Smooth muscle cell (in vitro differentiated cells): ENCODE measurements at regions not wholly inside any gene's neighbourhood (a gene's known extent, or its start where the extent isn't known, plus 50 kb on each side); places are given as distances from the start of the nearest gene placed in this dataset.

Experiments used
- DNase-seq: peaks from one replicate; lab custom pipeline; 2025; ENCODE audit not compliant: unreplicated experiment; lab: John Stamatoyannopoulos, UW
- H2AFZ ChIP-seq: fragments of 200-600 bp; sonication (generic); 2 replicates; pipeline ENCODE4 v1.6.0; 2016; ENCODE audit warnings: antibody characterized with exemption, low read depth, mild to moderate bottlenecking
- H3F3A ChIP-seq: fragments of 200-600 bp; sonication (generic); 2 replicates; pipeline ENCODE4 v1.6.0; 2017; ENCODE audit warnings: antibody characterized with exemption, low read depth
- H3K27ac ChIP-seq: fragments of 200-600 bp; sonication (generic); 2 replicates; pipeline ENCODE4 v1.5.1; 2016; ENCODE audit warnings: low read depth, mild to moderate bottlenecking
- H3K27me3 ChIP-seq: fragments of 200-600 bp; sonication (generic); 2 replicates; pipeline ENCODE4 v1.6.1; 2016; ENCODE audit warnings: low read depth, mild to moderate bottlenecking
- H3K36me3 ChIP-seq: fragments of 200-600 bp; sonication (generic); 2 replicates; pipeline ENCODE4 v1.5.1; 2016; ENCODE audit warnings: low read depth
- H3K4me1 ChIP-seq: fragments of 200-600 bp; sonication (generic); 2 replicates; pipeline ENCODE4 v1.5.1; 2016; ENCODE audit warnings: low read depth
- H3K4me2 ChIP-seq: fragments of 200-600 bp; sonication (generic); 2 replicates; pipeline ENCODE4 v1.6.0; 2016; ENCODE audit warnings: mild to moderate bottlenecking
- H3K4me3 ChIP-seq: fragments of 200-600 bp; sonication (generic); 2 replicates; pipeline ENCODE4 v1.5.1; 2016; ENCODE audit warnings: mild to moderate bottlenecking
- H3K79me2 ChIP-seq: fragments of 200-600 bp; sonication (generic); 2 replicates; pipeline ENCODE4 v1.6.0; 2016; ENCODE audit warnings: low read depth, mild to moderate bottlenecking
- H3K9ac ChIP-seq: fragments of 200-600 bp; sonication (generic); 2 replicates; pipeline ENCODE4 v1.6.0; 2016; ENCODE audit warnings: low read depth
- H3K9me3 ChIP-seq: fragments of 200-600 bp; sonication (generic); replicated peaks from 2 replicates; pipeline ENCODE4 v1.5.1; 2016; ENCODE audit warnings: low read depth
- H4K20me1 ChIP-seq: fragments of 200-600 bp; sonication (generic); 2 replicates; pipeline ENCODE4 v1.6.0; 2016; ENCODE audit warnings: low read depth
- WGBS: methylation state at CpG from one replicate; pipeline ENCODE4 v1.1.7; 2016; ENCODE audit warnings: low lambda C conversion rate; 5-methylcytosine and 5-hydroxymethylcytosine counted together
- TF ChIP-seq, protein P1 (sequence below): fragments of 200-600 bp; sonication (generic); IDR thresholded peaks from 2 replicates; pipeline ENCODE4 v1.5.1; 2017; ENCODE audit warnings: borderline replicate concordance, mild to moderate bottlenecking, antibody characterized with exemption; ENCODE audit not compliant: insufficient read depth, poor library complexity, severe bottlenecking

GRCh38 chr1:36653850-36654249, 171.1 kb upstream of the CSF3R start:
- no peak for DNase-seq
- Histone ChIP-seq H3K27me3 (peaks cover 39% of the 10 kb centered on the region), H3K9ac (no peak overlapping the region), H3K79me2 (no peaks in the 10 kb centered on the region), H3K27ac (no peak overlapping the region), H2AFZ (no peak overlapping the region), H3F3A (no peaks in the 10 kb centered on the region), H4K20me1 (no peaks in the 10 kb centered on the region), H3K4me3 (no peak overlapping the region), H3K4me1 (no peaks in the 10 kb centered on the region), H3K36me3 (no peaks in the 10 kb centered on the region), H3K9me3 (no peaks in the 10 kb centered on the region), H3K4me2 (no peak overlapping the region)
- TF ChIP-seq, protein P1, sequence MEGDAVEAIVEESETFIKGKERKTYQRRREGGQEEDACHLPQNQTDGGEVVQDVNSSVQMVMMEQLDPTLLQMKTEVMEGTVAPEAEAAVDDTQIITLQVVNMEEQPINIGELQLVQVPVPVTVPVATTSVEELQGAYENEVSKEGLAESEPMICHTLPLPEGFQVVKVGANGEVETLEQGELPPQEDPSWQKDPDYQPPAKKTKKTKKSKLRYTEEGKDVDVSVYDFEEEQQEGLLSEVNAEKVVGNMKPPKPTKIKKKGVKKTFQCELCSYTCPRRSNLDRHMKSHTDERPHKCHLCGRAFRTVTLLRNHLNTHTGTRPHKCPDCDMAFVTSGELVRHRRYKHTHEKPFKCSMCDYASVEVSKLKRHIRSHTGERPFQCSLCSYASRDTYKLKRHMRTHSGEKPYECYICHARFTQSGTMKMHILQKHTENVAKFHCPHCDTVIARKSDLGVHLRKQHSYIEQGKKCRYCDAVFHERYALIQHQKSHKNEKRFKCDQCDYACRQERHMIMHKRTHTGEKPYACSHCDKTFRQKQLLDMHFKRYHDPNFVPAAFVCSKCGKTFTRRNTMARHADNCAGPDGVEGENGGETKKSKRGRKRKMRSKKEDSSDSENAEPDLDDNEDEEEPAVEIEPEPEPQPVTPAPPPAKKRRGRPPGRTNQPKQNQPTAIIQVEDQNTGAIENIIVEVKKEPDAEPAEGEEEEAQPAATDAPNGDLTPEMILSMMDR: no peak
- WGBS: 81% methylated on average over 8 of the region's 8 CpGs

DNA sequence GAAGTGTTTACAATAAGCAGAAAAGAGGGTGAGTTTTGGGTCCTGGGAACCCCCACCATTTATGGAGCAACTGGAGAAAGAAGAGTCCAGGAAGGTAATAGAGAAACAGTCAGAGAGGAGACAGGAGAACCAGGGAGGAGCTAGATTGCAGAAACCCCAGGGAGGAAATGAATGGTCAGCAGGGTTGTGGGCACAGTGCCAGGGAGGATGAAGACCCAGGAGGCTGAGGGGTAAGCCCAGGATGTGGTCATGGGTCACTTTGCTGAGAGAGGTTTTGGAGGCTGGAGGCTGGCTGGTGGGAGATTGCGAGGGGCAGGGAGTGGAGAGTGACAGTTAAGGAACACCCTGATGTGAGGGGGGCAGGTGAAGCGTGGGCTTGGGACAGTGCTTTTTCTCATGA, 169.9 kb upstream of the CSF3R start:
- no peaks in the 10 kb centered on the region for H4K20me1 ChIP-seq
- no peak overlapping the region for H2AFZ ChIP-seq
- TF ChIP-seq, protein P1: no peak
- H3K27me3 ChIP-seq: peaks cover 34% of the 10 kb centered on the region
- no peak overlapping the region for H3K27ac ChIP-seq
- WGBS: 87% methylated on average over 2 of the region's 2 CpGs
- no peak overlapping the region for H3K4me3 ChIP-seq
- no peak for DNase-seq
- no peak overlapping the region for H3K9ac ChIP-seq
- H3F3A ChIP-seq: no peaks in the 10 kb centered on the region
- no peak overlapping the region for H3K4me2 ChIP-seq
- H3K9me3 ChIP-seq: no peaks in the 10 kb centered on the region
- H3K4me1 ChIP-seq: no peaks in the 10 kb centered on the region
- no peaks in the 10 kb centered on the region for H3K36me3 ChIP-seq
- H3K79me2 ChIP-seq: no peaks in the 10 kb centered on the region

GRCh38 chr1:36652011-36652410, 169.3 kb upstream of the CSF3R start:
- H3K4me2 ChIP-seq: no peak overlapping the region
- no peak overlapping the region for H3K9ac ChIP-seq
- H3K27me3 ChIP-seq: peaks cover 34% of the 10 kb centered on the region
- no peak for DNase-seq
- WGBS: 74% methylated on average over 2 of the region's 2 CpGs
- no peaks in the 10 kb centered on the region for H3F3A ChIP-seq
- H3K4me1 ChIP-seq: no peaks in the 10 kb centered on the region
- no peak overlapping the region for H2AFZ ChIP-seq
- H3K4me3 ChIP-seq: no peak overlapping the region
- H3K79me2 ChIP-seq: no peaks in the 10 kb centered on the region
- H3K36me3 ChIP-seq: no peaks in the 10 kb centered on the region
- no peaks in the 10 kb centered on the region for H3K9me3 ChIP-seq
- no peaks in the 10 kb centered on the region for H4K20me1 ChIP-seq
- TF ChIP-seq, protein P1: no peak
- no peak overlapping the region for H3K27ac ChIP-seq

DNA sequence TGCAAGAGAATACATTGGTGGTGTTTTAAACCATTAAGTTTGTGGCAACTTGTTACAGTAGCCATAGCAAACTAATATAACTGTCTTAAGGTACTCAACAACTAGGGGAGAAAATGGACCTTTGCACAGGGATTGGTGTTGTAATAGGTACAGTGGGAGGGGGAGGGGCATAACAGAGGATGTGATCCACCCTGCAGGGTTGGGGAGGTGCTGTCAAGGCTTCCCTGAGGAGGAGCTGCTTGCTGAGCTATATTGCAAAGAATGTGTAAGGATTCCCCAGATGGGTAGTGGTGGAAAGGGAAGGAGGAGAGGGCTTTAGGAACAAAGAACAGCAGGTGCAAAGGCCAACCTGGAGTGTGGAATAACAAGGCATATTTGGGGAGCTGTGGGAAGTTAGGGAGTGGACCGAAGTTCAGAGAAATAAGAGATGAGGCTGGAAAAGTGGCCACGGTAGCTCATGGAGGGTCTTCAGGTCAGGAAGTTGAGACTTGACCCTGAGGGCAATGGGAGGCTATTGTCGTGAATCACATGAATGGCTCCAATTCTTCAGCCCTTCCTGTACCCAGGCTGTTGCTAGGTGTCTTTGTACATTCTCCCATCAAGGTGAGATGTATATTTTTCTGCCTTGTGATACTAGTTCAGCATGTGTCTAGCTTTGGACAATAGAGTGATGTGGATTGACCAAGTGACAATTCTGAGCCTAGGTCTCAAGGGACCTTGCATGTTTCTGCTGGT, 168.6 kb upstream of the CSF3R start:
- DNase-seq: no peak
- peaks cover 34% of the 10 kb centered on the region for H3K27me3 ChIP-seq
- 84% methylated on average over 3 of the region's 3 CpGs for whole genome bisulfite sequencing

More for the DNA sequence above, 168.6 kb upstream of the CSF3R start:
- no peaks in the 10 kb centered on the region for H3K79me2 ChIP-seq
- H3K9ac ChIP-seq: no peak overlapping the region
- no peak overlapping the region for H2AFZ ChIP-seq
- no peaks in the 10 kb centered on the region for H3K36me3 ChIP-seq
- TF ChIP-seq, protein P1: no peak
- no peak overlapping the region for H3K4me2 ChIP-seq
- no peak overlapping the region for H3K27ac ChIP-seq
- no peak overlapping the region for H3K4me3 ChIP-seq
- no peaks in the 10 kb centered on the region for H3K4me1 ChIP-seq
- H4K20me1 ChIP-seq: no peaks in the 10 kb centered on the region
- no peaks in the 10 kb centered on the region for H3K9me3 ChIP-seq
- H3F3A ChIP-seq: no peaks in the 10 kb centered on the region
